GM23248 (cell line): ENCODE measurements at regions not wholly inside any gene's neighbourhood (a gene's known extent, or its start where the extent isn't known, plus 50 kb on each side); places are given as distances from the start of the nearest gene placed in this dataset.
A peak's percentile ranks its signal among the peaks of the same experiment; 100 is the strongest.

Experiments
- DNase-seq: peaks from one replicate; pipeline ENCODE4 v3.0.0-alpha.2; 2015
- H2AFZ ChIP-seq: fragments of 200-600 bp; sonication (generic); 2 replicates; pipeline ENCODE4 v1.6.1; 2016; ENCODE audit warnings: antibody characterized with exemption
- H3F3A ChIP-seq: fragments of 200-600 bp; sonication (generic); 2 replicates; pipeline ENCODE4 v1.6.1; 2016; ENCODE audit warnings: mild to moderate bottlenecking, antibody characterized with exemption, mixed run types; ENCODE audit not compliant: insufficient read depth
- H3K27ac ChIP-seq: fragments of 200-600 bp; sonication (generic); 2 replicates; pipeline ENCODE4 v1.5.1; 2016; ENCODE audit warnings: mild to moderate bottlenecking
- H3K27me3 ChIP-seq: fragments of 200-600 bp; sonication (generic); replicated peaks from 2 replicates; pipeline ENCODE4 v1.6.1; 2016; ENCODE audit warnings: mild to moderate bottlenecking; ENCODE audit not compliant: insufficient read depth
- H3K36me3 ChIP-seq: fragments of 200-600 bp; sonication (generic); 2 replicates; pipeline ENCODE4 v1.6.1; 2016; ENCODE audit warnings: low read depth, mild to moderate bottlenecking
- H3K4me1 ChIP-seq: fragments of 200-600 bp; sonication (generic); 2 replicates; pipeline ENCODE4 v1.6.1; 2016; ENCODE audit warnings: mild to moderate bottlenecking; ENCODE audit not compliant: insufficient read depth
- H3K4me2 ChIP-seq: fragments of 200-600 bp; sonication (generic); one replicate; pipeline ENCODE4 v1.6.1; 2016; ENCODE audit warnings: mild to moderate bottlenecking; ENCODE audit not compliant: unreplicated experiment
- H3K4me3 ChIP-seq: fragments of 200-600 bp; sonication (generic); 2 replicates; pipeline ENCODE4 v1.5.1; 2016; ENCODE audit warnings: mild to moderate bottlenecking
- H3K79me2 ChIP-seq: fragments of 200-600 bp; sonication (generic); 2 replicates; pipeline ENCODE4 v1.6.1; 2016; ENCODE audit warnings: mild to moderate bottlenecking; ENCODE audit not compliant: insufficient read depth
- H3K9ac ChIP-seq: fragments of 200-600 bp; sonication (generic); 2 replicates; pipeline ENCODE4 v1.6.1; 2016; ENCODE audit warnings: mild to moderate bottlenecking
- H3K9me2 ChIP-seq: fragments of 200-600 bp; sonication (generic); 2 replicates; pipeline ENCODE4 v1.6.1; 2016; ENCODE audit warnings: mixed run types, mild to moderate bottlenecking, moderate library complexity; ENCODE audit not compliant: insufficient read depth
- H3K9me3 ChIP-seq: fragments of 200-600 bp; sonication (generic); one replicate; pipeline ENCODE4 v1.6.1; 2017; ENCODE audit warnings: low read depth
- H4K20me1 ChIP-seq: fragments of 200-600 bp; sonication (generic); 2 replicates; pipeline ENCODE4 v1.6.0; 2016; ENCODE audit not compliant: insufficient read depth
- EZH2 ChIP-seq: fragments of 200-600 bp; sonication (generic); IDR thresholded peaks from 2 replicates; pipeline ENCODE4 v1.6.1; 2018; ENCODE audit warnings: antibody characterized with exemption, mild to moderate bottlenecking; ENCODE audit not compliant: insufficient read depth, poor library complexity, severe bottlenecking
- EZH2phosphoT487 ChIP-seq: fragments of 200-600 bp; sonication (generic); IDR thresholded peaks from 2 replicates; pipeline ENCODE4 v1.6.1; 2018; ENCODE audit warnings: antibody characterized with exemption, moderate library complexity, mild to moderate bottlenecking, low read depth; ENCODE audit not compliant: insufficient read depth
- WGBS, 2 experiments: methylation state at CpG; one replicate each; pipeline ENCODE4 v1.1.6; 2015 to 2017; ENCODE audit warnings: low lambda C conversion rate in 2 of 2, low coverage in 1 of 2; ENCODE audit errors: missing lambda C conversion rate in 2 of 2; 5-methylcytosine and 5-hydroxymethylcytosine counted together
- in situ Hi-C: fragments of 300-500 bp; cut with MboI; formaldehyde crosslinking; loops from 2 replicates; pipeline ENCODE4 v1.15.0; 2020

- Histone ChIP-seq H4K20me1 (no peaks in the 10 kb centered on the region), H3K4me2 (no peak overlapping the region), H3K79me2 (no peaks in the 10 kb centered on the region), H3K9me2 (no peaks in the 10 kb centered on the region), H3K4me3 (no peak overlapping the region), H3K9ac (no peak overlapping the region), H2AFZ (no peak overlapping the region), H3F3A (no peaks in the 10 kb centered on the region), H3K27ac (no peak overlapping the region), H3K4me1 (no peaks in the 10 kb centered on the region), H3K36me3 (no peaks in the 10 kb centered on the region), H3K27me3 (peaks cover 26% of the 10 kb centered on the region), H3K9me3 (no peaks in the 10 kb centered on the region)
- WGBS, 2 experiments, result 86 to 89% methylated on average over 17 to 19 of the region's 19 CpGs
- TF ChIP-seq EZH2phosphoT487, result no peak
- no peak for TF ChIP-seq EZH2
- no peak for DNase-seq
- in situ Hi-C loops, result no loop called here
These were observed 78.3 kb upstream of the NEK6 start for GRCh38 chr9:124179196-124180071.

- in situ Hi-C loops, result no loop called here
- no peak for TF ChIP-seq EZH2phosphoT487
- TF ChIP-seq EZH2, result no peak
- H3F3A ChIP-seq, result no peaks in the 10 kb centered on the region
- H3K79me2 ChIP-seq, result no peaks in the 10 kb centered on the region
- H3K27me3 ChIP-seq, result peaks cover 31% of the 10 kb centered on the region
- H3K4me1 ChIP-seq, result no peaks in the 10 kb centered on the region
- no peak overlapping the region for H2AFZ ChIP-seq
- no peak overlapping the region for H3K9ac ChIP-seq
- no peak overlapping the region for H3K4me3 ChIP-seq
- no peak overlapping the region for H3K4me2 ChIP-seq
- H4K20me1 ChIP-seq, result no peaks in the 10 kb centered on the region
- peak; percentile 15 for DNase-seq
- 25 to 27% methylated on average over 7 of the region's 7 CpGs for WGBS, 2 experiments
- no peak overlapping the region for H3K27ac ChIP-seq
- H3K9me3 ChIP-seq, result no peaks in the 10 kb centered on the region
- no peaks in the 10 kb centered on the region for H3K9me2 ChIP-seq
- no peaks in the 10 kb centered on the region for H3K36me3 ChIP-seq
These were observed 77.2 kb upstream of the NEK6 start for GRCh38 chr9:124180557-124180956.

DNA sequence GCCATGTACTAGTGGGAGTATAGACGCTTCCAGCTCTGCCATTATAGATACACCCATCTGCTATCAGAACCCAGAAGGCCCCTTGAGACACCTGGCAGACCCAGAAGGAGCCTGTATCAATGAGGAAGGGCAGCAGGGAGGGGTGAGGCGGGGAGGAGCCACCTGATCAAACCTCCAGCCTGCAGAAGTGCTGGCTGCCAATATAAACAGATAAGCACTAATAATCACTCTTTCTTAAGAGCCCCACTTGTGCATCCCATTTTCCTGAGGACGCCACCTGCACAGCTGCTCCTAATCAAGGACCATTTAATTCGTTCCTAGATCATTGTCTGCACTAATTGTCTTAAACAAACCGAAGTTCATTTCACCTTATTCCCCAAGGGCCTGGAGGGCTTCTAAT is 75.0 kb upstream of the NEK6 start:
- Histone ChIP-seq H3K79me2 (no peaks in the 10 kb centered on the region), H3K9me3 (no peaks in the 10 kb centered on the region), H3K9ac (no peak overlapping the region), H3K4me2 (no peak overlapping the region), H4K20me1 (no peaks in the 10 kb centered on the region), H3F3A (no peaks in the 10 kb centered on the region), H3K4me1 (no peaks in the 10 kb centered on the region), H2AFZ (no peak overlapping the region), H3K27ac (no peak overlapping the region), H3K4me3 (no peak overlapping the region), H3K9me2 (no peaks in the 10 kb centered on the region), H3K27me3 (peaks cover 32% of the 10 kb centered on the region), H3K36me3 (no peaks in the 10 kb centered on the region)
- TF ChIP-seq EZH2phosphoT487 (no peak), EZH2 (no peak)
- in situ Hi-C loops, result no loop called here
- WGBS, 2 experiments, result 33 to 34% methylated on average over 5 of the region's 5 CpGs
- DNase-seq, result no peak

- Histone ChIP-seq H3F3A (no peaks in the 10 kb centered on the region), H3K4me1 (no peaks in the 10 kb centered on the region), H3K27ac (no peak overlapping the region), H2AFZ (no peak overlapping the region), H4K20me1 (no peaks in the 10 kb centered on the region), H3K4me3 (no peak overlapping the region), H3K79me2 (no peaks in the 10 kb centered on the region), H3K9me2 (no peaks in the 10 kb centered on the region), H3K4me2 (no peak overlapping the region), H3K9ac (no peak overlapping the region), H3K9me3 (no peaks in the 10 kb centered on the region), H3K36me3 (no peaks in the 10 kb centered on the region), H3K27me3 (peaks cover 32% of the 10 kb centered on the region)
- 67 to 79% methylated on average over 3 of the region's 3 CpGs for WGBS, 2 experiments
- TF ChIP-seq EZH2 (no peak), EZH2phosphoT487 (no peak)
- no peak for DNase-seq
- in situ Hi-C loops, result no loop called here
These were observed 74.0 kb upstream of the NEK6 start for GRCh38 chr9:124183772-124184171.
